ENCODE measurements at regions not wholly inside any gene's neighbourhood (a gene's known extent, or its start where the extent isn't known, plus 50 kb on each side); places are given as distances from the start of the nearest gene placed in this dataset.

GRCh38 chr3:64759811-64760210 lies 72.0 kb upstream of the ADAMTS9 start:
- Mint-ChIP-seq H3K27me3 (ENCODE audit: insufficient read depth, low read depth, poor library complexity) (no peaks in the 10 kb centered on the region), H3K36me3 (ENCODE audit: low read depth) (no peaks in the 10 kb centered on the region), H3K4me1 (peaks cover 2% of the 10 kb centered on the region; the same call in 1 of the 3 replicates), H3K4me3 (no peak overlapping the region), H3K9me3 (no peaks in the 10 kb centered on the region), H3K27ac (no peak overlapping the region)
- H3K27me3 ChIP-seq (ENCODE audit: insufficient read depth): no peaks in the 10 kb centered on the region
- H2AFZ ChIP-seq: no peak overlapping the region
- H3K4me2 ChIP-seq: no peak overlapping the region
- ATAC-seq: no peak
- no peak overlapping the region for H3K4me3 ChIP-seq
- TF ChIP-seq CTCF (conservative IDR thresholded peaks at IDR 0.05; ENCODE audit: low read depth in 2 of 2) (no peak), NANOG (IDR thresholded peaks at IDR 0.05; ENCODE audit: borderline replicate concordance) (no peak), CREB1 (CRISPR knock-in tag; IDR thresholded peaks at IDR 0.05; ENCODE audit: low read depth) (no peak), REST (IDR thresholded peaks at IDR 0.05; ENCODE audit: unreplicated experiment) (no peak), ZNF462 (CRISPR knock-in tag; IDR thresholded peaks at IDR 0.05) (no peak), POLR2AphosphoS5 (IDR thresholded peaks at IDR 0.05; ENCODE audit: low read depth) (no peak), ZNF114 (CRISPR knock-in tag; IDR thresholded peaks at IDR 0.05) (no peak), EZH2 (IDR thresholded peaks at IDR 0.05; ENCODE audit: low read depth, unreplicated experiment) (no peak), EZH2phosphoT487 (IDR thresholded peaks at IDR 0.05; ENCODE audit: unreplicated experiment) (no peak), ETS1 (IDR thresholded peaks at IDR 0.05) (no peak), STAT1 (IDR thresholded peaks at IDR 0.05; ENCODE audit: unreplicated experiment) (no peak), JUNB (IDR thresholded peaks at IDR 0.05; ENCODE audit: unreplicated experiment) (no peak), ZNF331 (CRISPR knock-in tag; IDR thresholded peaks at IDR 0.05; ENCODE audit: low read depth) (no peak)
- DNase-seq (ENCODE audit: low spot score): no peak
- no peak overlapping the region for H3K27ac ChIP-seq (ENCODE audit: low read depth)
- H4K20me1 ChIP-seq (replicated peaks; ENCODE audit: insufficient read depth): no peaks in the 10 kb centered on the region
- H3F3A ChIP-seq (replicated peaks; ENCODE audit: low read depth): no peaks in the 10 kb centered on the region
- H3K4me1 ChIP-seq (ENCODE audit: insufficient read depth): no peaks in the 10 kb centered on the region
- H3K9me2 ChIP-seq (ENCODE audit: insufficient read depth): no peaks in the 10 kb centered on the region; the same call in 1 of the 2 replicates
- no peaks in the 10 kb centered on the region for H3K36me3 ChIP-seq (ENCODE audit: insufficient read depth)
- no peaks in the 10 kb centered on the region for H3K79me2 ChIP-seq (replicated peaks; ENCODE audit: insufficient read depth)
